Embryonic facial prominence (tissue), 1 donor: ENCODE measurements at regions not wholly inside any gene's neighbourhood (a gene's known extent, or its start where the extent isn't known, plus 50 kb on each side); places are given as distances from the start of the nearest gene placed in this dataset.
"Not testable (repeated sequence)": the region's sequence is repeated elsewhere in the genome, so short reads cannot be mapped to it uniquely, and the experiment has no call there.

Experiments
- DNase-seq: peaks from one replicate; pipeline ENCODE4 v3.0.0-alpha.2; 2016; ENCODE audit errors: extremely low spot score

- no peak for DNase-seq
Observed at GRCh38 chr3:150357923-150358607, 50.0 kb upstream of the TSC22D2 start.

GRCh38 chr3:150357140-150357539 lies 51.0 kb upstream of the TSC22D2 start:
- no peak for DNase-seq

GRCh38 chr3:150355574-150355973 lies 52.5 kb upstream of the TSC22D2 start:
- no peak for DNase-seq

- DNase-seq: no peak
Observed at GRCh38 chr3:150352931-150353330, 55.2 kb upstream of the TSC22D2 start.

GRCh38 chr3:150351398-150351797 lies 56.7 kb upstream of the TSC22D2 start:
- no peak for DNase-seq

- DNase-seq: no peak
Observed at GRCh38 chr3:150349314-150350097, 58.6 kb upstream of the TSC22D2 start.

GRCh38 chr3:150348500-150348899 lies 59.6 kb upstream of the TSC22D2 start:
- DNase-seq: no peak

GRCh38 chr3:150346981-150347863 lies 60.9 kb upstream of the TSC22D2 start:
- DNase-seq: no peak

GRCh38 chr3:150346266-150346665 lies 61.8 kb upstream of the TSC22D2 start:
- DNase-seq: peak; percentile 38

- DNase-seq: no peak
Observed at GRCh38 chr3:150345021-150345538, 63.0 kb upstream of the TSC22D2 start.

- DNase-seq: no peak
Observed at GRCh38 chr3:150344079-150344759, 63.9 kb upstream of the TSC22D2 start.

GRCh38 chr3:150342896-150343467 lies 65.1 kb upstream of the TSC22D2 start:
- no peak for DNase-seq

GRCh38 chr3:150341891-150342290 lies 66.2 kb upstream of the TSC22D2 start:
- no peak for DNase-seq

GRCh38 chr3:150336363-150336762 lies 71.7 kb upstream of the TSC22D2 start:
- not testable (repeated sequence) for DNase-seq

- no peak for DNase-seq
Observed at GRCh38 chr3:150335631-150336030, 72.5 kb upstream of the TSC22D2 start.

- no peak for DNase-seq
Observed at GRCh38 chr3:150334974-150335373, 73.1 kb upstream of the TSC22D2 start.

GRCh38 chr3:150333477-150333876 lies 74.6 kb upstream of the TSC22D2 start:
- no peak for DNase-seq

- no peak for DNase-seq
Observed at GRCh38 chr3:150331978-150332568, 76.0 kb upstream of the TSC22D2 start.

- DNase-seq: no peak
Observed at GRCh38 chr3:150330872-150331271, 77.2 kb upstream of the TSC22D2 start.

- DNase-seq: no peak
Observed at GRCh38 chr3:150330174-150330573, 77.9 kb upstream of the TSC22D2 start.

- DNase-seq: no peak
Observed at GRCh38 chr3:150329408-150329807, 78.7 kb upstream of the TSC22D2 start.
